HG03439 (cell line): ENCODE measurements at regions not wholly inside any gene's neighbourhood (a gene's known extent, or its start where the extent isn't known, plus 50 kb on each side); places are given as distances from the start of the nearest gene placed in this dataset.
"Not testable (repeated sequence)": the region's sequence is repeated elsewhere in the genome, so short reads cannot be mapped to it uniquely, and the experiment has no call there.

Source experiments
- ATAC-seq: cut with Tn5 transposase; IDR thresholded peaks from one replicate; pipeline ENCODE4 v1.9.1; 2021; ENCODE audit warnings: mild to moderate bottlenecking, moderate library complexity; ENCODE audit not compliant: unreplicated experiment

GRCh38 chr15:60130821-60131220 is 126.7 kb downstream of the FOXB1 start:
- no peak for ATAC-seq

- ATAC-seq, result no peak
These were observed 130.5 kb downstream of the FOXB1 start for GRCh38 chr15:60134609-60135008.

GRCh38 chr15:60135961-60136360 is 131.8 kb downstream of the FOXB1 start:
- ATAC-seq, result no peak

- ATAC-seq, result no peak
These were observed 133.7 kb downstream of the FOXB1 start for GRCh38 chr15:60137711-60138396.

GRCh38 chr15:60138397-60138968 is 134.4 kb downstream of the FOXB1 start:
- no peak for ATAC-seq

- no peak for ATAC-seq
These were observed 148.3 kb downstream of the FOXB1 start for GRCh38 chr15:60152386-60152785.

- no peak for ATAC-seq
These were observed 150.7 kb downstream of the FOXB1 start for GRCh38 chr15:60154764-60155325.

- no peak for ATAC-seq
These were observed 151.6 kb downstream of the FOXB1 start for GRCh38 chr15:60155661-60156060.

- ATAC-seq, result no peak
These were observed 156.8 kb downstream of the FOXB1 start for GRCh38 chr15:60160909-60161308.

- ATAC-seq, result no peak
These were observed 157.6 kb downstream of the FOXB1 start for GRCh38 chr15:60161704-60162103.

GRCh38 chr15:60162251-60162967 is 158.3 kb downstream of the FOXB1 start:
- ATAC-seq, result no peak

GRCh38 chr15:60162968-60163355 is 158.9 kb downstream of the FOXB1 start:
- no peak for ATAC-seq

GRCh38 chr15:60165111-60165510 is 161.0 kb downstream of the FOXB1 start:
- ATAC-seq, result no peak

GRCh38 chr15:60172143-60172542 is 168.0 kb downstream of the FOXB1 start:
- no peak for ATAC-seq

- no peak for ATAC-seq
These were observed 175.8 kb downstream of the FOXB1 start for GRCh38 chr15:60179786-60180391.

- ATAC-seq, result not testable (repeated sequence)
These were observed 177.8 kb downstream of the FOXB1 start for GRCh38 chr15:60181957-60182356.

GRCh38 chr15:60183366-60183765 is 179.3 kb downstream of the FOXB1 start:
- no peak for ATAC-seq

GRCh38 chr15:60184579-60184978 is 180.5 kb downstream of the FOXB1 start:
- no peak for ATAC-seq

- no peak for ATAC-seq
These were observed 186.9 kb downstream of the FOXB1 start for GRCh38 chr15:60191016-60191415.

GRCh38 chr15:60191821-60192220 is 187.7 kb downstream of the FOXB1 start:
- no peak for ATAC-seq

- no peak for ATAC-seq
These were observed 191.5 kb downstream of the FOXB1 start for GRCh38 chr15:60195611-60196010.
